ENCODE measurements at regions not wholly inside any gene's neighbourhood (a gene's known extent, or its start where the extent isn't known, plus 50 kb on each side); places are given as distances from the start of the nearest gene placed in this dataset.
A peak's percentile ranks its signal among the peaks of the same experiment; 100 is the strongest.

DNA sequence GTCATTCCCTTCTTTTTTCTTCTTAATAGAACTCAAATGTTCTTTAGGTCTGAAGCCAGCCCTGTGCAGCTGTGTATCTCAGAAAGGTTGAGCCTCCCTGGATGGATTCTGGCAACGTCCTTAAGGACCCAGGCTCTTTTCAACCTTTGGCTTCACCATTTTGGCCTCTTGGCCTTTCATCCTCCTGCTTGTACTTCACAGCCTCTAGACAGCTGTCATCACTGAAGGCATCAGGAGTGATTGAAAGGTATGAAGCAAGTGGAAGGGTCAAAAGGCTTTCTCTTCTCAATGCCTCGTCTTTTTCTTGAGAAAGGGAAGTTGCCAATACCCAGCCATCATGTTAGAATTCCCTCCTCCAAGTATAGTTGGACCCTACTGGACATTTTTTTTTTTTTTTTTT, 81.2 kb upstream of the RANBP3L start:
- DNase-seq, result no peak
- H3K4me1 Mint-ChIP-seq, result peaks cover 12% of the 10 kb centered on the region
- no peak overlapping the region for H3K27ac ChIP-seq (ENCODE audit: low read depth in 1 of 2, low read length in 2 of 2)
- no peaks in the 10 kb centered on the region for H4K20me1 ChIP-seq (ENCODE audit: insufficient read depth, low read length)
- no peaks in the 10 kb centered on the region for H3K79me2 ChIP-seq (ENCODE audit: insufficient read depth, low read length)
- H3K27me3 ChIP-seq (ENCODE audit: control insufficient read depth in 2 of 2, insufficient read depth in 2 of 2, low read length in 2 of 2), result no peaks in the 10 kb centered on the region
- no peak overlapping the region for H3K4me3 ChIP-seq (replicated peaks in 1 of 3; ENCODE audit: low read depth in 2 of 3, low read length in 3 of 3)
- no peak overlapping the region for H3K27ac Mint-ChIP-seq
- no peaks in the 10 kb centered on the region for H3K36me3 Mint-ChIP-seq
- H3K4me2 ChIP-seq (replicated peaks; ENCODE audit: extremely low read depth, low read length, poor library complexity, severe bottlenecking), result no peak overlapping the region
- no peak overlapping the region for H3K9ac ChIP-seq (ENCODE audit: insufficient read depth, low read length, poor library complexity, severe bottlenecking)
- no peaks in the 10 kb centered on the region for H3K9me3 ChIP-seq (replicated peaks in 1 of 2; ENCODE audit: control insufficient read depth in 1 of 2, insufficient read depth in 1 of 2, low read length in 2 of 2)
- no peak overlapping the region for H3K4me3 Mint-ChIP-seq
- no peaks in the 10 kb centered on the region for H3K36me3 ChIP-seq (replicated peaks in 1 of 2; ENCODE audit: control insufficient read depth in 1 of 2, insufficient read depth in 2 of 2, low read length in 2 of 2)
- intact Hi-C loops (cut with micrococcal nuclease), result no loop called here
- WGBS (ENCODE audit: insufficient coverage), result no CpG with 5 or more reads among the region's 2 CpGs
- TF ChIP-seq, protein P1, sequence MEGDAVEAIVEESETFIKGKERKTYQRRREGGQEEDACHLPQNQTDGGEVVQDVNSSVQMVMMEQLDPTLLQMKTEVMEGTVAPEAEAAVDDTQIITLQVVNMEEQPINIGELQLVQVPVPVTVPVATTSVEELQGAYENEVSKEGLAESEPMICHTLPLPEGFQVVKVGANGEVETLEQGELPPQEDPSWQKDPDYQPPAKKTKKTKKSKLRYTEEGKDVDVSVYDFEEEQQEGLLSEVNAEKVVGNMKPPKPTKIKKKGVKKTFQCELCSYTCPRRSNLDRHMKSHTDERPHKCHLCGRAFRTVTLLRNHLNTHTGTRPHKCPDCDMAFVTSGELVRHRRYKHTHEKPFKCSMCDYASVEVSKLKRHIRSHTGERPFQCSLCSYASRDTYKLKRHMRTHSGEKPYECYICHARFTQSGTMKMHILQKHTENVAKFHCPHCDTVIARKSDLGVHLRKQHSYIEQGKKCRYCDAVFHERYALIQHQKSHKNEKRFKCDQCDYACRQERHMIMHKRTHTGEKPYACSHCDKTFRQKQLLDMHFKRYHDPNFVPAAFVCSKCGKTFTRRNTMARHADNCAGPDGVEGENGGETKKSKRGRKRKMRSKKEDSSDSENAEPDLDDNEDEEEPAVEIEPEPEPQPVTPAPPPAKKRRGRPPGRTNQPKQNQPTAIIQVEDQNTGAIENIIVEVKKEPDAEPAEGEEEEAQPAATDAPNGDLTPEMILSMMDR (IDR thresholded peaks at IDR 0.05), result no peak
- no peak overlapping the region for H2AFZ ChIP-seq (ENCODE audit: insufficient read depth, low read depth, low read length, poor library complexity, severe bottlenecking)
- peaks cover 0 to 3% (median 0%) of the 10 kb centered on the region in 7 donors for H3K9me3 Mint-ChIP-seq
- peaks cover 0 to 4% (median 2%) of the 10 kb centered on the region in 3 donors for H3K27me3 Mint-ChIP-seq (ENCODE audit: low read depth in 3 of 3)
- peaks cover 3 to 7% of the 10 kb centered on the region in 2 donors for H3K4me1 ChIP-seq (ENCODE audit: control insufficient read depth in 1 of 2, insufficient read depth in 2 of 2, low read length in 2 of 2)

DNA sequence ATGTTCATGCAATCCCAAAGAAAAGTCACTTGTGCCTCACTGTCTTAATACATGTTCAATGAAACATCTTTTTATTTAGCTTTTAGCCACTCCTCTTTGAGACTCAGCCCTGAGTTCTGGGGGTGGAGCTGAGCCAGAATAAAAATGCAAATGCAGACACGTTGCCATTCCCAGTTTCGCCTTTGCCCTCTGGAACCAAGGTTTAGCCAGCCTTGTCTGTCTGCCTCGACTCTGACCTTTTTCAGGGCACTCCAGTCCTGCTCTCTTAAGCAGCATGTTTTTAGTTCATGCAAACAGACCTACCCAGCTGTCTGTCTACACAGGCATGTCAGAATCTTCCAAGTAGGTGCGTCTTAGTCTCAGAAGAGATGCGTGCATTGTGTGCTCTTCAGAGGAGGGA, 82.2 kb upstream of the RANBP3L start:
- H3K27me3 ChIP-seq (ENCODE audit: control insufficient read depth in 2 of 2, insufficient read depth in 2 of 2, low read length in 2 of 2), result no peaks in the 10 kb centered on the region
- peaks cover 7 to 10% of the 10 kb centered on the region in 2 donors for H3K4me1 ChIP-seq (ENCODE audit: control insufficient read depth in 1 of 2, insufficient read depth in 2 of 2, low read length in 2 of 2)
- 98% methylated on average over 4 of the region's 5 CpGs for WGBS (ENCODE audit: insufficient coverage)
- TF ChIP-seq, protein P1 (IDR thresholded peaks at IDR 0.05), result no peak
- H3K4me2 ChIP-seq (replicated peaks; ENCODE audit: extremely low read depth, low read length, poor library complexity, severe bottlenecking), result no peak overlapping the region
- no peaks in the 10 kb centered on the region for H3K9me3 ChIP-seq (replicated peaks in 1 of 2; ENCODE audit: control insufficient read depth in 1 of 2, insufficient read depth in 1 of 2, low read length in 2 of 2)
- H3K9me3 Mint-ChIP-seq, result peaks cover 0 to 3% (median 0%) of the 10 kb centered on the region in 7 donors
- H3K36me3 ChIP-seq (replicated peaks in 1 of 2; ENCODE audit: control insufficient read depth in 1 of 2, insufficient read depth in 2 of 2, low read length in 2 of 2), result no peaks in the 10 kb centered on the region
- DNase-seq, result no peak
- no peaks in the 10 kb centered on the region for H3K79me2 ChIP-seq (ENCODE audit: insufficient read depth, low read length)
- no peak overlapping the region for H2AFZ ChIP-seq (ENCODE audit: insufficient read depth, low read depth, low read length, poor library complexity, severe bottlenecking)
- peak overlapping the region in 2 of 7 donors; percentile 31 to 44 for H3K27ac Mint-ChIP-seq
- H3K9ac ChIP-seq (ENCODE audit: insufficient read depth, low read length, poor library complexity, severe bottlenecking), result no peak overlapping the region
- peaks cover 0 to 4% (median 2%) of the 10 kb centered on the region in 3 donors for H3K27me3 Mint-ChIP-seq (ENCODE audit: low read depth in 3 of 3)
- no peak overlapping the region for H3K4me3 Mint-ChIP-seq
- no peak overlapping the region for H3K27ac ChIP-seq (ENCODE audit: low read depth in 1 of 2, low read length in 2 of 2)
- H3K36me3 Mint-ChIP-seq, result no peaks in the 10 kb centered on the region
- intact Hi-C loops (cut with micrococcal nuclease), result no loop called here
- H3K4me1 Mint-ChIP-seq, result peaks cover 16% of the 10 kb centered on the region
- no peak overlapping the region for H3K4me3 ChIP-seq (replicated peaks in 1 of 3; ENCODE audit: low read depth in 2 of 3, low read length in 3 of 3)
- no peaks in the 10 kb centered on the region for H4K20me1 ChIP-seq (ENCODE audit: insufficient read depth, low read length)
